ENCODE measurements at regions not wholly inside any gene's neighbourhood (a gene's known extent, or its start where the extent isn't known, plus 50 kb on each side); places are given as distances from the start of the nearest gene placed in this dataset.
"Not testable (repeated sequence)": the region's sequence is repeated elsewhere in the genome, so short reads cannot be mapped to it uniquely, and the experiment has no call there.

- TF ChIP-seq CTCF (IDR thresholded peaks at IDR 0.05); ZNF302 (CRISPR knock-in tag; IDR thresholded peaks at IDR 0.05); FOSL2 (IDR thresholded peaks at IDR 0.05); FOSL2 (CRISPR knock-in tag; IDR thresholded peaks at IDR 0.05); POLR2A (IDR thresholded peaks at IDR 0.05; ENCODE audit: low read length); RARB (CRISPR knock-in tag; IDR thresholded peaks at IDR 0.05); REST (IDR thresholded peaks at IDR 0.05); EHF (CRISPR knock-in tag; IDR thresholded peaks at IDR 0.05); KDM5A (IDR thresholded peaks at IDR 0.05); TP53 (CRISPR knock-in tag; IDR thresholded peaks at IDR 0.05); RNF2 (IDR thresholded peaks at IDR 0.05; ENCODE audit: borderline replicate concordance, low read depth): not testable (repeated sequence)
Observed at GRCh38 chr3:5701005-5701404, 513.5 kb downstream of the EDEM1 start.

Data from A549 (cell line).